ENCODE measurements at regions not wholly inside any gene's neighbourhood (a gene's known extent, or its start where the extent isn't known, plus 50 kb on each side); places are given as distances from the start of the nearest gene placed in this dataset.

GRCh38 chr14:71430678-71431376 is 501.4 kb upstream of the RGS6 start:
- TF ChIP-seq, protein P1, sequence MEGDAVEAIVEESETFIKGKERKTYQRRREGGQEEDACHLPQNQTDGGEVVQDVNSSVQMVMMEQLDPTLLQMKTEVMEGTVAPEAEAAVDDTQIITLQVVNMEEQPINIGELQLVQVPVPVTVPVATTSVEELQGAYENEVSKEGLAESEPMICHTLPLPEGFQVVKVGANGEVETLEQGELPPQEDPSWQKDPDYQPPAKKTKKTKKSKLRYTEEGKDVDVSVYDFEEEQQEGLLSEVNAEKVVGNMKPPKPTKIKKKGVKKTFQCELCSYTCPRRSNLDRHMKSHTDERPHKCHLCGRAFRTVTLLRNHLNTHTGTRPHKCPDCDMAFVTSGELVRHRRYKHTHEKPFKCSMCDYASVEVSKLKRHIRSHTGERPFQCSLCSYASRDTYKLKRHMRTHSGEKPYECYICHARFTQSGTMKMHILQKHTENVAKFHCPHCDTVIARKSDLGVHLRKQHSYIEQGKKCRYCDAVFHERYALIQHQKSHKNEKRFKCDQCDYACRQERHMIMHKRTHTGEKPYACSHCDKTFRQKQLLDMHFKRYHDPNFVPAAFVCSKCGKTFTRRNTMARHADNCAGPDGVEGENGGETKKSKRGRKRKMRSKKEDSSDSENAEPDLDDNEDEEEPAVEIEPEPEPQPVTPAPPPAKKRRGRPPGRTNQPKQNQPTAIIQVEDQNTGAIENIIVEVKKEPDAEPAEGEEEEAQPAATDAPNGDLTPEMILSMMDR (IDR thresholded peaks at IDR 0.05; ENCODE audit: low read depth, low read length), result no peak
- TF ChIP-seq POLR2A (IDR thresholded peaks at IDR 0.05; ENCODE audit: extremely low read depth, insufficient read length), result no peak

Measured in NB4 (cell line).